GM18909 (cell line): ENCODE measurements at regions not wholly inside any gene's neighbourhood (a gene's known extent, or its start where the extent isn't known, plus 50 kb on each side); places are given as distances from the start of the nearest gene placed in this dataset.

Source experiments
- ATAC-seq: cut with Tn5 transposase; IDR thresholded peaks from one replicate; pipeline ENCODE4 v1.9.1; 2021; ENCODE audit warnings: mild to moderate bottlenecking; ENCODE audit not compliant: unreplicated experiment, poor library complexity

GRCh38 chr9:14478175-14479162, 164.5 kb upstream of the NFIB start:
- no peak for ATAC-seq

DNA sequence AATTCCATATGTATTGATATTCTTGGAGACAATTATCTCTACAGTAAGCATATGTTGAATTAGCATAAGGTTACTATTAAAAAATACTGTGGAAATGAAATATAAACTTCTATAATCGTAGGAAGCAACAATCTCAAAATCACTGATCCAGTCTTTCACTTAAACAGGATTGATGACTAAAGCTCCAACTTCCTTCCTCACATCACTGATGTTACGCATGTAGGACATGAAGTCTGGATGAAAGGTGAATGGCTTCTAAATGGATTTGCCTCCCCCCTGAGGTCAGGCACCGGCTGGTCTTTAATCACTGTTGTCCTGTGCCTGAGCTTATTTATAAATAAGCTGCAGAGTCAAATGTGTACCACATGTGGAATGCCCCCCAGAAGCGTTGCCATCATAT, 157.1 kb upstream of the NFIB start:
- no peak for ATAC-seq

- ATAC-seq: no peak
Observed at GRCh38 chr9:14467675-14468374, 153.9 kb upstream of the NFIB start.

DNA sequence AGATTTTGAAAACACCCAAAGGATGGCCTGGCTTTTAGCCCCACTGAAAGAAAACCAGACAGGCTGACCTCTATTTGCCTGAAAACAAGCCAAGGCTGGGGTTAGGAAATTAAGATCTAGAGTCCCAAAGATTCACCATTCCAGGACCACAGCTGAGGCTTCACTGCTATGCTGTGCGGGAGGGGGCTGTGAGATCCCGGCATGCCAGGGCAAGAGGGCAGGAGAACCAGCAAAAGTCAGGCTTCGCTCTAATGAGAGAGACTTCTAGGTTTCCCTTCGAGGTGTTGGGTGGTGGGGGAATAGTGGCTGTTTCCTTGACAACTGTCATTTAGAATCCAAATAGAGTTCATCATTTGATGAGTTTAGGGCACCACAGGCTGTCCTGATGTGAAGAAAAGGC, 152.9 kb upstream of the NFIB start:
- no peak for ATAC-seq

DNA sequence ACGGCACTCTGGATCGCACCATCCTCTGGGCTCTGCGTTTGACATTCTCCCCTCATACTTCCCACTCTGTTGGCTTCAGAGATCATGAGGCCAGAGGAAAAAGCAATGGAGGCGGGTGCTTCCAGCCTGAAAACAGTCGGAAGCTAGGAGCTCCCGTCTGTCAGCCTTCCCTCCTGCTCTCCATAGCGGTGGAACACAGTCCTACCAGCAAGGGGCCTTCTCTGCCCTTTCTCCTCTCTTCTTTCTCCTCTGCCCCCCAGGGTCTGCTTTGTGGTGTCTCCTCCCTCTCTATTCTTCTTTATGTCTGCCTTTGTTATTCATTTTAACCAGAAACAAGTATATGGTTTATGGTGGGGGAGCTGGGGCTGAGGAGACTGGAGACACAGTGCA, 152.5 kb upstream of the NFIB start:
- ATAC-seq: no peak

GRCh38 chr9:14462950-14463349, 149.0 kb upstream of the NFIB start:
- no peak for ATAC-seq

GRCh38 chr9:14455243-14455642, 141.3 kb upstream of the NFIB start:
- no peak for ATAC-seq

DNA sequence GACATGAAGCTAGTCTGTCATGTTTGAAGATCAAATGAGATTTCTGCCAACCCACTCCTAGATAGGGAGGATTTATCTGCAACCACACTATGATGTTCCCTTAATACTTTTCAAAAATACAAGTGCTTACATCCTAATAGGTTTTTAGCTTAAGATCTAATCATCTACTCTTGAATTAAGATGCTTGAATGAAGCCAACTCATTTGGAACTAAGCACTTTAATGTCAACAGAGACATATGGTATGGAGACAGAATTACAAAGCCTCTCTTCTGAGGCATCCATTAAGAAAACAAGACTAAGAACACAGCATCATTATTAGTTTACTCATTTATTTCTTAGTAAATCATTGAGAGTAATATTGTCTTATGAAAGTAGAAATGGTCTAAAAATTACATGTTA, 139.3 kb upstream of the NFIB start:
- no peak for ATAC-seq

DNA sequence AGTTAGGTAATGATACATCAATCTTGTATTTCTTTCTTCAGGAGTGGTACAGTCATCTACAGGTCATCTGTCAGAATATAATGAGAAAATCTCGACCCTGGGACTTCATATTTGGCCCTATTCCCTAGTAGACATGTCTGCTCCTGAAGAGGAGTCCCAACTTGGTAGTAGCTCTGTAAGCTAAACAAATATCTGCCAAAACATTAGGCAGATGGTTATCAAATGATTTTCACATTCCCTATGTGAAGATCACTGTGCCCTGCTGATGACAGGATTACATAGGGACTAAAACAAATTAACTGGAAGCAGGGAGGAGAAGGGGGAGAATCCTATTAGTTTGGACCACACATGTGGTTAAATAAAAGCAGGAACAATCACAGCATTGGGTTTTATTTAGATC, 138.6 kb upstream of the NFIB start:
- no peak for ATAC-seq

GRCh38 chr9:14451949-14452348, 138.0 kb upstream of the NFIB start:
- ATAC-seq: peak; percentile 90

- no peak for ATAC-seq
Observed at GRCh38 chr9:14447103-14447502, 133.2 kb upstream of the NFIB start.

DNA sequence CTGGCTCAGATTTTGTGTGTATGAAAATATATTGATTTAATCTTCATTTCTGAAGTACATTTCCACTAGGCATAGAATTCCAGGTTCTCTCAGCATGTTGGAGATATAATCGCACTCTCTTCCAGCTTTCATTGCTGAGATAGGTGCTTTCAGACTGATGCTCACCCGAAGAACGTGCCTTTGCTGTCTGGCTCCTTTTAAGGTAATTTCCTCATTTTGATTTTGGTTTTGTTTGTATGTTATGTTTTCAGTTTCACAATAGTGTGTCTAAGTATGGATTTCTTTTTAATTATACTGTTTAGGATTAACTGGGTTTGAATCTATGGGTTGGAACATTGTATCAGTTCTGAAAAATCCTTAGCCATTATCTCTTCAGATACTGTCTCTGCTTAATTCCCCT, 132.0 kb upstream of the NFIB start:
- no peak for ATAC-seq

GRCh38 chr9:14442956-14443355, 129.0 kb upstream of the NFIB start:
- no peak for ATAC-seq

DNA sequence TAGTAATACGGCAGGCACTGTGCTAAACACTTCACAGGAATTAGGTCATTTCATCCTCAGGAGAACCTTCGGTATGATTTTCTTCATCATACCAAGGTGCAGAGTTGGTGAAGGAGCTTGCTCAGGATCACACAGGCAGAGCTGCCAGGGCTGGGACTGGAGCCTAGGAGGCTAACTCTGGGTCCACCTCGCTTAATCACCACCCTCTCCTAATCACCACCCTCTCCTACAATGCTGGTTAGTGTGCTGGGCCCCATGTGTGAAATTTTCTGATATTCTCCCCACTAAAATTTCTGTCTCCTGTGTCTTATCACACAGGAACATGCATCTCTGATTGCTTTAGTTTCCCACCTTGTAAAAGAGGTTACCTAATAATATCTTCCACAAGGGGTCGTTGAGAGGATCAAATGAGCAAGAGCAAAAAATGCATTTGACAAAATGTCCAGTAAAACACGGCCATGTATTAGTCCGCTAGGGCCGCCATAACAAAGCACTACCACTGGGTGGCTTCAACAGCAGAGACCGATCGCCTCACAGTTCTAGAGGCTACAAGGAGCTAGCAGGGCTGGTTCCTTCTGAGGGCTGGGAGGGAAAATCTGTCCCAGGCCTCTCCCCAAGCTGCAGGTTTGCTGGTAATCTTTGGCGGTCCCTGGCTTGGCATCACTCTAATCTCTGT, 128.2 kb upstream of the NFIB start:
- peak; percentile 60 for ATAC-seq

- ATAC-seq: no peak
Observed at GRCh38 chr9:14441115-14441514, 127.2 kb upstream of the NFIB start.

GRCh38 chr9:14440062-14440461, 126.1 kb upstream of the NFIB start:
- ATAC-seq: no peak

GRCh38 chr9:14439555-14439954, 125.6 kb upstream of the NFIB start:
- no peak for ATAC-seq

GRCh38 chr9:14438232-14439021, 124.5 kb upstream of the NFIB start:
- no peak for ATAC-seq

GRCh38 chr9:14437354-14438231, 123.7 kb upstream of the NFIB start:
- no peak for ATAC-seq
